SH-SY5Y (cell line): ENCODE measurements at regions not wholly inside any gene's neighbourhood (a gene's known extent, or its start where the extent isn't known, plus 50 kb on each side); places are given as distances from the start of the nearest gene placed in this dataset.

Source experiments
- GATA2 ChIP-seq: IDR thresholded peaks from 2 replicates; pipeline ENCODE4 v1.6.1; 2011; ENCODE audit warnings: mild to moderate bottlenecking, low read depth, low read length
- GATA3 ChIP-seq: IDR thresholded peaks from 2 replicates; pipeline ENCODE4 v1.6.1; 2011; ENCODE audit warnings: low read depth, mild to moderate bottlenecking, low read length, moderate library complexity

DNA sequence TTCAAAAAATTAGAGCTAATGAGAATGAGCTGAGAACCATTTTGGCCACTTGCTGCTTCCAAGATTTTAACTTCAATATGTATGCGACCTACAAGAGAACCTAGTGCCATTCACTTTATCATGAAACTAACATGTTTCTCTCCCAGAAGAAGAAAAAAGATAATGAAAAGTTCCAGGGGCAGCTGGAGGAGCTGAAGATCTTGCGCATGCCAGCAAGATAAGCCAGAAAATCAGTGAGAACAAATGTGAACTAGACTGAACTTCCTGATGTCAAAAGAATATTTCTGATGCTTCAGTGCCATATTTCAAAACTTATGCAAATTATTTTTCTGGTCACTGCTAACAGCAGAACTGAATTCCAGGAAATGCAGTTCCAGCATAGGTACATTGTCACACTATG lies 1265.1 kb downstream of the BRINP3 start:
- TF ChIP-seq GATA2 = no peak
- TF ChIP-seq GATA3 = no peak
